ENCODE measurements at regions not wholly inside any gene's neighbourhood (a gene's known extent, or its start where the extent isn't known, plus 50 kb on each side); places are given as distances from the start of the nearest gene placed in this dataset.

DNA sequence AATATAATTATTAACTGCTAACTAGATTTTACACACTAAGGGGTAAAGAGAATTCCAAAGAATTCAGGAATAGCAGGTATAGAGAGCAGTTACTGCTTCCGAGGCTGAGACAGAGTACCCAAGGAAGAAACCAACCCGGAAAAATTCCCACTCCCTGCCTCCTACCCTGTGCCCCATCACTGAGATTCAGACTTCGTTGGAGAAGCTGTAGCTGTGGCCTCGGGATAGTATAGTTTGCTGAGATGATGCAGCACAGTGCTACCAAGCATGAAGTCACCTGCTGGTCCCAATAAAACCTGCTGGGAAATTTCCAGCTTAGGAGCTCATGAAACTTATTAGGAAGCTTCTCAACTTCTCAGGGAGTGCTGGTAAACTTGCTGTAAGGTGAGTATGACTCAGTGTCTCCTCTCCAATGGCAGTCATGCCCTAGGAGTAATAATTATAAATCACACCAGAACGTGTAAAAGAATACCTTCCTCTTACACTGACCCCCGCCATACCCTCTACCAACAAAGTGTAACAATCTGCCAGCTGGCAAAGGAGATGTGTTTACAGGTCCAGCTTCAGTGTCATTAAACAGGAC is 215.2 kb upstream of the ROBO2 start:
- in situ Hi-C loops (cut with MboI; ENCODE audit: low sequenced_read_pairs, unreplicated experiment) = no loop called here
- DNase-seq (ENCODE audit: low spot score) = no peak
- TF ChIP-seq, protein P1, sequence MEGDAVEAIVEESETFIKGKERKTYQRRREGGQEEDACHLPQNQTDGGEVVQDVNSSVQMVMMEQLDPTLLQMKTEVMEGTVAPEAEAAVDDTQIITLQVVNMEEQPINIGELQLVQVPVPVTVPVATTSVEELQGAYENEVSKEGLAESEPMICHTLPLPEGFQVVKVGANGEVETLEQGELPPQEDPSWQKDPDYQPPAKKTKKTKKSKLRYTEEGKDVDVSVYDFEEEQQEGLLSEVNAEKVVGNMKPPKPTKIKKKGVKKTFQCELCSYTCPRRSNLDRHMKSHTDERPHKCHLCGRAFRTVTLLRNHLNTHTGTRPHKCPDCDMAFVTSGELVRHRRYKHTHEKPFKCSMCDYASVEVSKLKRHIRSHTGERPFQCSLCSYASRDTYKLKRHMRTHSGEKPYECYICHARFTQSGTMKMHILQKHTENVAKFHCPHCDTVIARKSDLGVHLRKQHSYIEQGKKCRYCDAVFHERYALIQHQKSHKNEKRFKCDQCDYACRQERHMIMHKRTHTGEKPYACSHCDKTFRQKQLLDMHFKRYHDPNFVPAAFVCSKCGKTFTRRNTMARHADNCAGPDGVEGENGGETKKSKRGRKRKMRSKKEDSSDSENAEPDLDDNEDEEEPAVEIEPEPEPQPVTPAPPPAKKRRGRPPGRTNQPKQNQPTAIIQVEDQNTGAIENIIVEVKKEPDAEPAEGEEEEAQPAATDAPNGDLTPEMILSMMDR (IDR thresholded peaks at IDR 0.05; ENCODE audit: borderline replicate concordance, control extremely low read depth, extremely low read depth, insufficient read depth, missing control alignments) = no peak

DNA sequence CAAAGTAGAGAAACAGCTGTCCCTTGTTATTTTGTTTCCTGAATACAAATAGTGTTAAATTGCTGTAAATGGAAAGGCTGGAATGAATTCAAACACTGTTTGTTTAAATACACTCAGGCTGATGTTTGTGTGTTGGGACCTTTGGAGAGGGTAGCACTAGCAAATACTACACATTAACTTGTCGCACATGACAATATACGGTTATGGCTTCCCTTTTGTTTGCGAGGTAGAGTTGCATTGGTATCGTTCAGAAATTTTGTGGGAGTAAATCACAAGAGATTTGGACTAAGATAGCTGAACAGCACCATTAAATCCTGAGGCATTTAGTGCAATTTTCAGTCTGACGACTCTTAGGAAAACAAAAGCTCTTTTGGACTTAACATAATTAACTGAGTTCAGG is 213.0 kb upstream of the ROBO2 start:
- in situ Hi-C loops (cut with MboI; ENCODE audit: low sequenced_read_pairs, unreplicated experiment) = no loop called here
- DNase-seq (ENCODE audit: low spot score) = no peak
- TF ChIP-seq, protein P1 (IDR thresholded peaks at IDR 0.05; ENCODE audit: borderline replicate concordance, control extremely low read depth, extremely low read depth, insufficient read depth, missing control alignments) = no peak

DNA sequence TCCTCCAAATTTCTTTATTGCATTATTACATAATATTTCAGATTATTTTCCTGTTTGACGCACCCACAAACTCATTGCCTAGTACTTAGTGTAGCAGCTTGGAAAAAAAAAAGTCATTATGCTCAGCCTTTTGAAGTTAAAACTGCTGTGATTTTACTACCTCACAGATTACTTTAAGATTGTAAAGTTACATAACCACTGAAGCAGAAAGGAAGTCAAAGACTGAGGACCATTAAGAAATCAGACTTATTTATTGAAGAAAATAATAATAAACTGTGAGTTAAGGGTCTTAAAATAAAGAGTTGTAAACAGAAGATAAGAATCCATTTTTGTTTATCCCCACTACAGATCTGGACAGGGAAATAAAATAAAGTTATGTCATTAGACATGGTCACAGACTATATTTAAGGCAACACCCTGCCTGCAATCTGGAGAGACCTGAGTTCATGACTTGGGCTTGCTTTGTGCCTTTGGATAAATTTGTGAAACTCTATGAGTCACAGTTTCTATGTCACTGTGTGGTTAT is 212.1 kb upstream of the ROBO2 start:
- no peak for DNase-seq (ENCODE audit: low spot score)
- TF ChIP-seq, protein P1 (IDR thresholded peaks at IDR 0.05; ENCODE audit: borderline replicate concordance, control extremely low read depth, extremely low read depth, insufficient read depth, missing control alignments) = no peak
- in situ Hi-C loops (cut with MboI; ENCODE audit: low sequenced_read_pairs, unreplicated experiment) = no loop called here

DNA sequence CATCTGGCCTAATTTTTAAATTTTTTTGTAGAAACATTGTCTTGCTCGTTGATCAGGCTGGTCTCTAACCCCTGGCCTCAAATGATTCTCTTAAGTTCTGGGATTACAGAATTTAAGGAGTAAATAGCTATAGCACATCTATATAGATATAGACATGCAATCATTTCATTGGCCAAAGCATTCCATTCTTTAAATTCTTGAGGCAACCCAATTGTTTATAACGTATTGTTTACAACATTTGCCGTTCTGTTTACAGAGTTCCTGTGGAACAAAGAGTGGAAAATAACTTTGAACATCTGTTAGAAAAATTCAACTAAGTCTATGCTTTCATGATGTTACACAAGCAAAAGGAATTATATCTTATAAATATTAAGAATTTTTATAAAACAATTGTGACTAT is 205.2 kb upstream of the ROBO2 start:
- no peak for DNase-seq (ENCODE audit: low spot score)
- TF ChIP-seq, protein P1 (IDR thresholded peaks at IDR 0.05; ENCODE audit: borderline replicate concordance, control extremely low read depth, extremely low read depth, insufficient read depth, missing control alignments) = no peak
- in situ Hi-C loops (cut with MboI; ENCODE audit: low sequenced_read_pairs, unreplicated experiment) = no loop called here

DNA sequence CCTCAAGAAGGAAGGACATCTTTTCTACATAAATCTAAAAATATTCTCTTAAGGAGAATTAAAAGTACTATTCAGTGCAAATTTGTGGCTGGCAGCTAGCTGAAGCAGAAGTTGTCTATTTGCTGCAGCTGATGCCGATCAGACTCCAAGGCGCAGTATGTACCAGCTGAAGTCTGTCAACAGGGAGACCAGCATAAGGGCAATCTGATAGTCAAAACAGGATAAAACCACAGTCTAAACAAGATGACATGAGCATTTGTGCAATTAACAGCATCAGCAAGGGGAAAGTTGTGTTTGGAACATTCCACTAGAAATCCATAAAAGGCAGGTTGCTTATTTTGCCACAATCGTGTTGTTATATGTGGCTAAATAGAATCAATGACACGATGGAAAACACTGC is 198.2 kb upstream of the ROBO2 start:
- in situ Hi-C loops (cut with MboI; ENCODE audit: low sequenced_read_pairs, unreplicated experiment) = no loop called here
- no peak for DNase-seq (ENCODE audit: low spot score)
- TF ChIP-seq, protein P1 (IDR thresholded peaks at IDR 0.05; ENCODE audit: borderline replicate concordance, control extremely low read depth, extremely low read depth, insufficient read depth, missing control alignments) = no peak

DNA sequence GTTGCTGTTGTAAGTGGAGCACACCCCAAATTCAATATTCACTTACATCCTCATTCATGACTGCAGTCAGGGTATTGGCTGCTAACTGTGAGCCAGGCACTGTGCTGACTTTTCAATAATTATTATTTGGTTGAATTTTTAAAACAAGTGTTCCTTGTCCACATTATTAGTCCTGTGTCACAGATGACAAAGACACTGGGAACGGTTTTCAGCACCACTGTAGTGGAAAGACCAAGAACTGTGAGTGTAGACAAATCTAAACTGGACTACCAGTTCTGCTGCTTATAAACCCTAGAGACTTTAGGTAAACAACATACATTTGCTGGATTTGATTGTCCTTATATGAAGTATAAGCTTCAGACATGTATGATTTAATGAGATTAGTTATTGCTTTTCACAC is 197.7 kb upstream of the ROBO2 start:
- TF ChIP-seq, protein P1 (IDR thresholded peaks at IDR 0.05; ENCODE audit: borderline replicate concordance, control extremely low read depth, extremely low read depth, insufficient read depth, missing control alignments) = no peak
- DNase-seq (ENCODE audit: low spot score) = no peak
- in situ Hi-C loops (cut with MboI; ENCODE audit: low sequenced_read_pairs, unreplicated experiment) = no loop called here

Measured in GM13976 (cell line).